Nephron progenitor cell (in vitro differentiated cells): ENCODE measurements at regions not wholly inside any gene's neighbourhood (a gene's known extent, or its start where the extent isn't known, plus 50 kb on each side); places are given as distances from the start of the nearest gene placed in this dataset.

Source experiments
- DNase-seq: peaks from one replicate; pipeline ENCODE4 v3.0.0; 2021
- H3K27ac Mint-ChIP-seq: 2 replicates; pipeline ENCODE4 v1.8.0; 2021; ENCODE audit warnings: mild to moderate bottlenecking, moderate library complexity, mixed read lengths
- H3K27me3 Mint-ChIP-seq: 2 replicates; pipeline ENCODE4 v1.8.0; 2021; ENCODE audit warnings: mild to moderate bottlenecking, low read depth, mixed read lengths; ENCODE audit not compliant: poor library complexity
- H3K36me3 Mint-ChIP-seq: 2 replicates; pipeline ENCODE4 v1.8.0; 2021; ENCODE audit warnings: low read depth, mixed read lengths
- H3K4me1 Mint-ChIP-seq: 2 replicates; pipeline ENCODE4 v1.8.0; 2021; ENCODE audit warnings: mixed read lengths
- H3K4me3 Mint-ChIP-seq: 2 replicates; pipeline ENCODE4 v1.8.0; 2021; ENCODE audit warnings: mild to moderate bottlenecking, moderate library complexity, mixed read lengths
- H3K9me3 Mint-ChIP-seq: 2 replicates; pipeline ENCODE4 v1.8.0; 2021; ENCODE audit warnings: mild to moderate bottlenecking, moderate library complexity, mixed read lengths
- TF ChIP-seq, protein P1 (sequence below): fragments of 200-600 bp; sonication (generic); IDR thresholded peaks from 2 replicates; pipeline ENCODE4 v1.5.0; 2021; ENCODE audit warnings: antibody characterized with exemption

- H3K27ac Mint-ChIP-seq, result no peak overlapping the region
- peak; percentile 79 for DNase-seq
- peaks cover 62% of the 10 kb centered on the region for H3K9me3 Mint-ChIP-seq
- H3K36me3 Mint-ChIP-seq, result no peaks in the 10 kb centered on the region
- TF ChIP-seq, protein P1, sequence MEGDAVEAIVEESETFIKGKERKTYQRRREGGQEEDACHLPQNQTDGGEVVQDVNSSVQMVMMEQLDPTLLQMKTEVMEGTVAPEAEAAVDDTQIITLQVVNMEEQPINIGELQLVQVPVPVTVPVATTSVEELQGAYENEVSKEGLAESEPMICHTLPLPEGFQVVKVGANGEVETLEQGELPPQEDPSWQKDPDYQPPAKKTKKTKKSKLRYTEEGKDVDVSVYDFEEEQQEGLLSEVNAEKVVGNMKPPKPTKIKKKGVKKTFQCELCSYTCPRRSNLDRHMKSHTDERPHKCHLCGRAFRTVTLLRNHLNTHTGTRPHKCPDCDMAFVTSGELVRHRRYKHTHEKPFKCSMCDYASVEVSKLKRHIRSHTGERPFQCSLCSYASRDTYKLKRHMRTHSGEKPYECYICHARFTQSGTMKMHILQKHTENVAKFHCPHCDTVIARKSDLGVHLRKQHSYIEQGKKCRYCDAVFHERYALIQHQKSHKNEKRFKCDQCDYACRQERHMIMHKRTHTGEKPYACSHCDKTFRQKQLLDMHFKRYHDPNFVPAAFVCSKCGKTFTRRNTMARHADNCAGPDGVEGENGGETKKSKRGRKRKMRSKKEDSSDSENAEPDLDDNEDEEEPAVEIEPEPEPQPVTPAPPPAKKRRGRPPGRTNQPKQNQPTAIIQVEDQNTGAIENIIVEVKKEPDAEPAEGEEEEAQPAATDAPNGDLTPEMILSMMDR, result peak; percentile 79
- H3K4me3 Mint-ChIP-seq, result peak overlapping the region; percentile 54
- peaks cover 5% of the 10 kb centered on the region for H3K27me3 Mint-ChIP-seq
- H3K4me1 Mint-ChIP-seq, result peaks cover 79% of the 10 kb centered on the region
Observed at GRCh38 chrX:69285881-69286564, 120.8 kb upstream of the PJA1 start.

DNA sequence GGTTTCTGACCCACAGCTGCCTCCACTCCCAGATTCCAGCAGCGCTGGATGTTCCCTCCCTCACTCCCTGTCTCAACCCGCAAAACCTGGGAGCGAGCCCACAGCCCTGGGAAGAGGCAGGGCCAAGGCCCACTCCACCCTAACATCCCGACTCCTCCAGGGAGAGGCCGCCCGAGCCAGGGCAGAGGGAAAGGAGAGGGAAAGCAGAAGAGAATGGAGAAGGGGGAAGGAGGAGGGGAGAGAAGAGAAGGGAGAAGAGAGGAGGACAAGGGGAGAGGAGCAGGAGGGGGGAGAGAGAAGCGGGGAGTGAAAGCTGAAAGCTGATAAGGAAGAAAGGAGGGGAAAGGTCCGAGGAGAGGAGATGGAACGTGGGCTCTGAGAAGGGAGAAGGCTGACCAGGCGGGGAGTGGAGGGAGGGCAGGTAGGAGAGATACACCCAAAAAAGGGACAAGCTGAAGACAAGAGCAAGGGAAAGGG lies 120.2 kb upstream of the PJA1 start:
- Mint-ChIP-seq H3K4me1 (peaks cover 78% of the 10 kb centered on the region), H3K27me3 (peaks cover 5% of the 10 kb centered on the region), H3K27ac (no peak overlapping the region), H3K4me3 (peak overlapping the region; percentile 54), H3K36me3 (no peaks in the 10 kb centered on the region), H3K9me3 (peaks cover 58% of the 10 kb centered on the region)
- no peak for DNase-seq
- TF ChIP-seq, protein P1, result no peak

GRCh38 chrX:69284491-69284890 lies 119.2 kb upstream of the PJA1 start:
- H3K9me3 Mint-ChIP-seq, result peaks cover 63% of the 10 kb centered on the region
- TF ChIP-seq, protein P1, result no peak
- DNase-seq, result no peak
- no peak overlapping the region for H3K4me3 Mint-ChIP-seq
- no peaks in the 10 kb centered on the region for H3K36me3 Mint-ChIP-seq
- no peak overlapping the region for H3K27ac Mint-ChIP-seq
- H3K27me3 Mint-ChIP-seq, result peaks cover 5% of the 10 kb centered on the region
- H3K4me1 Mint-ChIP-seq, result peaks cover 78% of the 10 kb centered on the region

- no peak overlapping the region for H3K27ac Mint-ChIP-seq
- no peak for DNase-seq
- peaks cover 80% of the 10 kb centered on the region for H3K4me1 Mint-ChIP-seq
- no peak overlapping the region for H3K4me3 Mint-ChIP-seq
- H3K36me3 Mint-ChIP-seq, result no peaks in the 10 kb centered on the region
- TF ChIP-seq, protein P1, result no peak
- H3K27me3 Mint-ChIP-seq, result peaks cover 5% of the 10 kb centered on the region
- H3K9me3 Mint-ChIP-seq, result peaks cover 60% of the 10 kb centered on the region
Observed at GRCh38 chrX:69282893-69283690, 117.8 kb upstream of the PJA1 start.

GRCh38 chrX:69280933-69281332 lies 115.7 kb upstream of the PJA1 start:
- no peak overlapping the region for H3K27ac Mint-ChIP-seq
- no peak overlapping the region for H3K4me3 Mint-ChIP-seq
- peaks cover 76% of the 10 kb centered on the region for H3K4me1 Mint-ChIP-seq
- no peak for DNase-seq
- H3K9me3 Mint-ChIP-seq, result peaks cover 58% of the 10 kb centered on the region
- peaks cover 3% of the 10 kb centered on the region for H3K27me3 Mint-ChIP-seq
- TF ChIP-seq, protein P1, result no peak
- H3K36me3 Mint-ChIP-seq, result no peaks in the 10 kb centered on the region
